SK-N-SH (cell line): ENCODE measurements at regions not wholly inside any gene's neighbourhood (a gene's known extent, or its start where the extent isn't known, plus 50 kb on each side); places are given as distances from the start of the nearest gene placed in this dataset.
"Not testable (repeated sequence)": the region's sequence is repeated elsewhere in the genome, so short reads cannot be mapped to it uniquely, and the experiment has no call there.

Source experiments
- CTCF ChIA-PET: fragments of 300-600, 350-600 bp; formaldehyde crosslinking; extraction: SDS; loops from one replicate; lab custom pipeline; 2021; lab: Yijun Ruan, JAX
- POLR2A ChIA-PET: fragments of 350-600 bp; sonication (Branson Sonifier 250); formaldehyde crosslinking; extraction: SDS; loops from one replicate; lab custom pipeline; 2020; ENCODE audit warnings: antibody characterized with exemption, inconsistent platforms; lab: Yijun Ruan, JAX
- DNase-seq: peaks from one replicate; pipeline ENCODE4 v3.0.0; 2012
- H2AFZ ChIP-seq: fragments of 200-600 bp; sonication (generic); 2 replicates; pipeline ENCODE4 v1.8.1; 2016; ENCODE audit warnings: antibody characterized with exemption, mild to moderate bottlenecking, low read depth
- H3F3A ChIP-seq: fragments of 200-600 bp; sonication (generic); replicated peaks from 2 replicates; pipeline ENCODE3; 2016; ENCODE audit warnings: antibody characterized with exemption, mild to moderate bottlenecking; ENCODE audit not compliant: insufficient read depth
- H3K27ac ChIP-seq, 2 experiments: fragments of 200-500 bp in 1 of 2; fragments of 200-600 bp in 1 of 2; sonication (Bioruptor generic) in 1 of 2; sonication (generic), shearing (Covaris generic) in 1 of 2; 2 replicates each; pipeline versions ENCODE4 v1.5.1 to v1.6.1; 2014 to 2016; ENCODE audit warnings: low read depth in 2 of 2, inconsistent platforms in 1 of 2, low read length in 1 of 2, mild to moderate bottlenecking in 1 of 2, mixed read lengths in 1 of 2
- H3K27me3 ChIP-seq: fragments of 200-600 bp; sonication (generic), shearing (Covaris generic); 2 replicates; pipeline ENCODE4 v1.6.1; 2016; ENCODE audit warnings: mixed run types; ENCODE audit not compliant: insufficient read depth
- H3K36me3 ChIP-seq, 2 experiments: fragments of 200-500 bp in 1 of 2; fragments of 200-600 bp in 1 of 2; sonication (Bioruptor generic) in 1 of 2; sonication (generic) in 1 of 2; replicated peaks in 1 of 2; 2 replicates each; pipeline versions ENCODE3 to v1.5.1; 2014 to 2016; ENCODE audit warnings: low read length in 1 of 2, mild to moderate bottlenecking in 1 of 2; ENCODE audit not compliant: insufficient read depth in 2 of 2, control insufficient read depth in 1 of 2
- H3K4me1 ChIP-seq, 2 experiments: fragments of 200-500 bp in 1 of 2; fragments of 200-600 bp in 1 of 2; sonication (Bioruptor generic) in 1 of 2; sonication (generic), shearing (Covaris generic) in 1 of 2; 2 replicates each; pipeline versions ENCODE4 v1.5.1 to v1.6.1; 2014 to 2016; ENCODE audit warnings: low read depth in 1 of 2, low read length in 1 of 2, mixed run types in 1 of 2; ENCODE audit not compliant: insufficient read depth in 2 of 2, control insufficient read depth in 1 of 2
- H3K4me2 ChIP-seq: fragments of 200-600 bp; sonication (generic), shearing (Covaris generic); 2 replicates; pipeline ENCODE4 v1.6.1; 2017; ENCODE audit warnings: mixed run types
- H3K4me3 ChIP-seq, 2 experiments: fragments of 200-500 bp in 1 of 2; fragments of 200-600 bp in 1 of 2; sonication (Bioruptor generic) in 1 of 2; sonication (generic), shearing (Covaris generic) in 1 of 2; 2 replicates each; pipeline versions ENCODE4 v1.5.1 to v1.8.1; 2014 to 2016; ENCODE audit warnings: low read depth in 2 of 2, inconsistent platforms in 1 of 2, low read length in 1 of 2, mild to moderate bottlenecking in 1 of 2, mixed read lengths in 1 of 2, moderate library complexity in 1 of 2
- H3K79me2 ChIP-seq: fragments of 200-600 bp; sonication (generic); 2 replicates; pipeline ENCODE4 v1.8.1; 2017; ENCODE audit warnings: mild to moderate bottlenecking; ENCODE audit not compliant: insufficient read depth
- H3K9ac ChIP-seq: fragments of 200-600 bp; sonication (generic); 2 replicates; pipeline ENCODE4 v1.6.1; 2017; ENCODE audit warnings: mixed run types
- H3K9me2 ChIP-seq: fragments of 200-600 bp; sonication (generic); 2 replicates; pipeline ENCODE4 v1.6.1; 2017; ENCODE audit warnings: mixed run types
- H3K9me3 ChIP-seq: fragments of 200-600 bp; sonication (generic); 2 replicates; pipeline ENCODE4 v1.6.1; 2017; ENCODE audit warnings: mixed run types, mild to moderate bottlenecking, moderate library complexity
- H4K20me1 ChIP-seq: fragments of 200-600 bp; sonication (generic); 2 replicates; pipeline ENCODE4 v1.6.1; 2017; ENCODE audit warnings: mild to moderate bottlenecking, mixed run types; ENCODE audit not compliant: insufficient read depth
- EP300 ChIP-seq, 2 experiments: IDR thresholded peaks; 2 replicates each; pipeline versions ENCODE4 v1.4.0 to v1.6.1; 2012; ENCODE audit warnings: borderline replicate concordance in 1 of 2, low read depth in 1 of 2, low read length in 1 of 2
- EZH2phosphoT487 ChIP-seq: fragments of 200-600 bp; sonication (generic); IDR thresholded peaks from 2 replicates; pipeline ENCODE4 v1.6.1; 2017; ENCODE audit warnings: low read depth, mixed run types, mild to moderate bottlenecking, antibody characterized with exemption, moderate library complexity, borderline replicate concordance
- MEF2A ChIP-seq: IDR thresholded peaks from 2 replicates; pipeline ENCODE4 v1.4.0; 2012; ENCODE audit warnings: low read depth, borderline replicate concordance
- MXI1 ChIP-seq: IDR thresholded peaks from 2 replicates; pipeline ENCODE4 v1.6.1; 2012; ENCODE audit warnings: mild to moderate bottlenecking, low read depth, low read length, improper control_type of control experiment
- NFIC ChIP-seq: IDR thresholded peaks from 2 replicates; pipeline ENCODE4 v1.4.0; 2012; ENCODE audit warnings: borderline replicate concordance
- RAD21 ChIP-seq: IDR thresholded peaks from 2 replicates; pipeline ENCODE4 v1.6.1; 2012; ENCODE audit warnings: mild to moderate bottlenecking, low read length
- RCOR1 ChIP-seq: fragments of 150-350 bp; IDR thresholded peaks from 2 replicates; pipeline ENCODE4 v1.6.1; 2017; ENCODE audit warnings: antibody characterized with exemption, low read length
- RXRA ChIP-seq: IDR thresholded peaks from 2 replicates; pipeline ENCODE4 v1.4.0; 2012; ENCODE audit warnings: low read depth, mild to moderate bottlenecking, borderline replicate concordance
- WGBS: methylation state at CpG from one replicate; pipeline ENCODE4 v1.1.6; 2017; ENCODE audit warnings: low lambda C conversion rate; 5-methylcytosine and 5-hydroxymethylcytosine counted together
- TF ChIP-seq, protein P1 (sequence below): fragments of 150-350 bp; IDR thresholded peaks from 2 replicates; pipeline ENCODE4 v1.6.1; 2017; ENCODE audit warnings: antibody characterized with exemption, low read length, low read depth, borderline replicate concordance
- TF ChIP-seq, protein P2 (sequence below): IDR thresholded peaks from 2 replicates; pipeline ENCODE4 v1.4.0; 2012; ENCODE audit warnings: low read depth

DNA sequence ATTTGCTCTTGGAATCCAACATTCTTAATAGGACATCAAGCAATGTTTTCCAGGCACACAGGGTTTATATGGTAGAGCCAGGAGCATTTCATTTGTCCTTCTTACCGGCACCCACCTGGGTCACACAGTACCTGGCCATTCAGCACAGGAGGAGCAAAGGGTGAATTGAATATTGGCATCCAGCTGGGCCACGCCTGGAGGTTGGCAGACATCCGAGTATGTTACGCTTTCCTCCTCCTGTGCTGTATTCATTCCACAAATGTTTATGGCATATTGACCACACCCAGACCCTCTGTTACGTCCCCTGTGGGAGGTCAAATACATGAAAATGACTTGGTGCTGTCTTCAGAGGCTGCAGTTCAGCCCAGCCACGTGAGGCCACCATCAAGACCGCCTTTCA lies 206.2 kb downstream of the RTP5 start:
- no peak overlapping the region for H3K4me3 ChIP-seq
- CTCF ChIA-PET = no interaction called here
- DNase-seq = no peak
- no peak overlapping the region for H3K9ac ChIP-seq
- no peak overlapping the region for H3K27ac ChIP-seq
- no peak overlapping the region for H2AFZ ChIP-seq
- WGBS = 57% methylated on average over 7 of the region's 7 CpGs
- no peaks in the 10 kb centered on the region for H3K36me3 ChIP-seq
- H3K9me2 ChIP-seq = no peaks in the 10 kb centered on the region
- no peaks in the 10 kb centered on the region for H3K27me3 ChIP-seq
- no peaks in the 10 kb centered on the region for H3F3A ChIP-seq
- H3K4me2 ChIP-seq = no peak overlapping the region
- H3K79me2 ChIP-seq = no peaks in the 10 kb centered on the region
- TF ChIP-seq EP300 (IDR thresholded peaks at IDR 0.05; ENCODE audit: borderline replicate concordance in 1 of 2, low read depth in 1 of 2, low read length in 1 of 2) (no peak), RCOR1 (no peak), MEF2A (no peak), RAD21 (no peak), EZH2phosphoT487 (no peak), MXI1 (no peak), NFIC (no peak), RXRA (no peak)
- TF ChIP-seq, protein P1, sequence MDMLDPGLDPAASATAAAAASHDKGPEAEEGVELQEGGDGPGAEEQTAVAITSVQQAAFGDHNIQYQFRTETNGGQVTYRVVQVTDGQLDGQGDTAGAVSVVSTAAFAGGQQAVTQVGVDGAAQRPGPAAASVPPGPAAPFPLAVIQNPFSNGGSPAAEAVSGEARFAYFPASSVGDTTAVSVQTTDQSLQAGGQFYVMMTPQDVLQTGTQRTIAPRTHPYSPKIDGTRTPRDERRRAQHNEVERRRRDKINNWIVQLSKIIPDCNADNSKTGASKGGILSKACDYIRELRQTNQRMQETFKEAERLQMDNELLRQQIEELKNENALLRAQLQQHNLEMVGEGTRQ = no peak
- TF ChIP-seq, protein P2, sequence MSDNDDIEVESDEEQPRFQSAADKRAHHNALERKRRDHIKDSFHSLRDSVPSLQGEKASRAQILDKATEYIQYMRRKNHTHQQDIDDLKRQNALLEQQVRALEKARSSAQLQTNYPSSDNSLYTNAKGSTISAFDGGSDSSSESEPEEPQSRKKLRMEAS = no peak
- POLR2A ChIA-PET = no interaction called here
- H4K20me1 ChIP-seq = no peaks in the 10 kb centered on the region
- H3K4me1 ChIP-seq = peaks cover 0 to 13% of the 10 kb centered on the region in 2 experiments; a peak in 2 of 4 replicates
- H3K9me3 ChIP-seq = no peaks in the 10 kb centered on the region

DNA sequence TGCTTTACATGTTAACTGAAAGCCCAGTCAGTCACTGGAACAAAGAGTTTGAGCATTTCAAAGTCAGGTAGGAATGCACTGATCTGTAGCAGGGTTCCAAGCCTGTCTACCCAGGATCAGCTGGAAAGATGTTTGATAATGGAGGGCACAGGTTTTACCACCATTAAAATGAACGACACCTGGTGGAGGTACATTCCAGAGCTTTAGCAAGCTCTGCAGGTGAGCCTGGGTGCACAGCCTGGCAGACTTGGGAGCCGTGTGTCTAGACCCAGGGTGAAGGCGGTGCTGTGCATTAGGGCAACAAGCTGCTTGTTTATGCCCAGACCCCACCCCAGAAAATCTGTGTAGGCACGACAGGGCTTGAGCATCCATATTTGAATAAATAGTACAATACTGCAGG lies 206.7 kb downstream of the RTP5 start:
- H4K20me1 ChIP-seq, H3K79me2 ChIP-seq, CTCF ChIA-PET, H3K4me3 ChIP-seq, H3K4me2 ChIP-seq, H3K9ac ChIP-seq, H3K27ac ChIP-seq, H3F3A ChIP-seq, H3K27me3 ChIP-seq, H2AFZ ChIP-seq, H3K4me1 ChIP-seq, POLR2A ChIA-PET, H3K9me2 ChIP-seq, H3K36me3 ChIP-seq, DNase-seq, H3K9me3 ChIP-seq: not testable (repeated sequence)
- 55% methylated on average over 4 of the region's 4 CpGs for WGBS

DNA sequence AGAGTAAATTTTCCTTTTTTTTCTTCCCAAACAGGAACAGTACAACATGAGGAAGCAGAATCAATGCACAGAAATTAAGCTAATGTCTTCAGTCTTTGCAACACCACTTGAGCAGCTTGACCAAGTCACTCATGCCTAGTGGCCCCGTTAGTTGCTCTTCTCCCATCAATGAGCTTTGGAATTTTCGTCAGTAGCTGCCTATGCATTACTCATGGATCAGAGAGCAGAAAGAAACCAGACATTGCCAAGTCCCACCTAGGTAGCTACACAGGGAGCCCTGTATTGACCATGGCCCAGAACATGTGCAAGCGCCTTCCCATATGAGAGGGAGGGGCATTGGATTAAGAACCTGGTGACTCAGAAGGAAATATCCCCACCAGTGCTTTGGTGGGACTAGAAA lies 208.9 kb downstream of the RTP5 start:
- H3K4me1 ChIP-seq, POLR2A ChIA-PET: not testable (repeated sequence)

DNA sequence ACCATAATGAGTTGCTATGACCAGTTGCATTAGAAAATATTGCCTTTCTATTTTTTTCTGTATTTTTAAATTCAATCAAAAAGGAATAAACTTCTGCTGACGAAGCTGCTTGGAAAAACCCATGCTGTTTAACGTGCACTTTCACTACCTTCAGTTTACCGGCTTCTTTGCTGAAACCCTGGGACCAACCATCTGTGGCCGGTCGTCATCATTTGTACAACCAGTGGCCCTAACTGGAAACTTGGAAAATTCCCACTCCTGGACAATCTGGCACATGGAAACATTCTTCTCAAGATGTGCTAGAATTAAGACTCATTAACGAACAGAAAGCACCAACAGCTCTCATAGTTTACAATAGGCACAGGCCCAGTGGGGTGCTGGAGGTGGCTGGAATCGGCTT lies 210.3 kb downstream of the RTP5 start:
- 57% methylated on average over 7 of the region's 7 CpGs for WGBS
- not testable (repeated sequence) for H3K36me3 ChIP-seq

More for the DNA sequence above, 208.9 kb downstream of the RTP5 start:
- H3K36me3 ChIP-seq, H3K4me2 ChIP-seq, H4K20me1 ChIP-seq, H3K27ac ChIP-seq, H3K9ac ChIP-seq, DNase-seq, H3K9me3 ChIP-seq, CTCF ChIA-PET, H3K27me3 ChIP-seq, H3K4me3 ChIP-seq, H2AFZ ChIP-seq, H3F3A ChIP-seq, H3K9me2 ChIP-seq, H3K79me2 ChIP-seq: not testable (repeated sequence)
- 25% methylated on average over 2 of the region's 3 CpGs for WGBS

DNA sequence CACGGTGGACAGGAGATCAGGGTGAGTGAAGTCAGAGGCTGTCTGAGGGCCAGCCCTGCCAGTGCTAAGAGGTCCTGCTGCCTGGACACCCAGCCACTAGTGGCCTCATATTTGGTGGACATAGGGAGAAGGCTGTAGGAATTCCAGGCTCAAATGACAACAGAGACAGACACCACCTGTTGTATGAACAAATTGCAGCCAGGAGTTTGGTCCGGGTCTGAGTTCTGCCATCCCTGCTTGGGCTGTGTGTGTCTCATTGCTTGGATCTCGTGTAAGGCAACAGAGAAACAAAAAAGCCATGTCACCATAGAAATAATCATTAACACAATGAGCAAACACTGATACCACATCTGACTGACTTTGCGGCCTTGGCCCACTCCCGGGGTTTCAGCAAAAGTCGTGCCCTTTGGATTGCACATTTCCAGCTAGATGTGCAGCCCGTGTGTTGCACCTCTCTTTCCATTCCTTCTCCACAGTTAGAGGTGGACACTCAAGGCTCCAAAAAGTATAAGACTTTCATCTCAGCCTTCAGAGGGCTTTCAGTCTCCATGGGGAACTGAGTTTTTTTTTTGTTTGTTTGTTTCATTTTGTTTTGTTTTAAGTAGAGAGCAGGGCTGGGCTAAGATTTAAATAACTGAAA lies 211.2 kb downstream of the RTP5 start:
- H2AFZ ChIP-seq, H3K9me3 ChIP-seq, H3F3A ChIP-seq, H3K4me2 ChIP-seq, H4K20me1 ChIP-seq, H3K9ac ChIP-seq, H3K79me2 ChIP-seq, H3K4me3 ChIP-seq, POLR2A ChIA-PET, H3K9me2 ChIP-seq, DNase-seq, H3K27me3 ChIP-seq, H3K4me1 ChIP-seq, H3K36me3 ChIP-seq, CTCF ChIA-PET, H3K27ac ChIP-seq: not testable (repeated sequence)
- 45% methylated on average over 5 of the region's 7 CpGs for WGBS

More for the DNA sequence above, 210.3 kb downstream of the RTP5 start:
- H3K9me2 ChIP-seq, POLR2A ChIA-PET, H3K4me2 ChIP-seq, H3K4me1 ChIP-seq, H3K27ac ChIP-seq, H3F3A ChIP-seq, DNase-seq, CTCF ChIA-PET, H2AFZ ChIP-seq, H4K20me1 ChIP-seq, H3K9ac ChIP-seq, H3K79me2 ChIP-seq, H3K9me3 ChIP-seq, H3K27me3 ChIP-seq, H3K4me3 ChIP-seq: not testable (repeated sequence)
